Colonic mucosa (tissue), 4 donors: ENCODE measurements at regions not wholly inside any gene's neighbourhood (a gene's known extent, or its start where the extent isn't known, plus 50 kb on each side); places are given as distances from the start of the nearest gene placed in this dataset.

Experiments used
- DNase-seq: peaks from one replicate; pipeline ENCODE4 v3.0.0-alpha.2; 2020
- H3K27ac ChIP-seq: fragments of 200-600 bp; one replicate; pipeline ENCODE4 v1.8.0; 2021
- H3K27me3 ChIP-seq: fragments of 200-600 bp; one replicate; pipeline ENCODE4 v1.8.0; 2021
- H3K36me3 ChIP-seq: fragments of 200-600 bp; one replicate; pipeline ENCODE4 v1.8.0; 2021
- H3K4me1 ChIP-seq: fragments of 200-600 bp; one replicate; pipeline ENCODE4 v1.8.0; 2021; ENCODE audit warnings: mild to moderate bottlenecking
- H3K4me3 ChIP-seq: fragments of 200-600 bp; one replicate; pipeline ENCODE4 v1.8.0; 2021
- H3K9ac ChIP-seq, 2 donors: one replicate each; pipeline ENCODE4 v1.7.0; 2013; ENCODE audit warnings: control low read depth in 2 of 2, low read depth in 2 of 2, low read length in 2 of 2
- H3K9me3 ChIP-seq: fragments of 200-600 bp; one replicate; pipeline ENCODE4 v1.8.0; 2021
- intact Hi-C: fragments of 100-400 bp; cut with DNase I; formaldehyde crosslinking; loops from one replicate; pipeline ENCODE4 v1.14.1; 2022
- TF ChIP-seq, protein P1 (sequence below): fragments of 200-600 bp; IDR thresholded peaks from one replicate; pipeline ENCODE4 v1.8.0; 2022; ENCODE audit warnings: antibody characterized with exemption, mild to moderate bottlenecking
- donor health status: healthy.
- donor health status: DM: no; HTN: no; CAD: no.
- donor health status: DM: no; HTN: no; CAD: no.

DNA sequence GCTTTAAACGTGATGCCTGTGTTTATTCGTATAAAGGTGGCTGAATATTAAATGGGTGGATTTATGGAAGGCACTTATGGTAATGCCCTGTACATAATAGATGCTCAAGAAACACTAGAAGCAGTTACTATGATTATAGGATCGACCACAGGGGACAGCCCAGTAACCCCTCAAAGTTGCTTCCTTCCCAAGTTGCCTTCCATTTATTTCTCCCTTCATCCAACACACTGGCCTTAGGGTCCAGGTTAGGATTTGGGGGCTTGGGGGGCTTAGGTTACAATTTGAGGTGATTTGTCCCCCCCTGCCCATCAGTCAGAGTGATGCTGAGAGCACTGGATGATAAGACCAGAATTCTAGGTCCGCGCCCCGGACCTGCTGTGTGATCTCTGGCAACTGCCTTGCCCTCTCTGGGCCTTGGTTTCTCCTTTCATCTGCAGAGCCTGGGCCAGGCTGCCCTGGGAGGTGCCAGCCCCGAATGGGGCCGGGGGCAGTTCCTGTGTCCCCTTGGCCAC, 101.5 kb downstream of the CEBPB start:
- Histone ChIP-seq H3K36me3 (no peaks in the 10 kb centered on the region), H3K27me3 (no peaks in the 10 kb centered on the region), H3K4me3 (no peak overlapping the region), H3K9me3 (no peaks in the 10 kb centered on the region), H3K9ac (peak overlapping the region in 1 of 2 donors; percentile 6), H3K27ac (peak overlapping the region; percentile 57), H3K4me1 (peaks cover 5% of the 10 kb centered on the region)
- TF ChIP-seq, protein P1, sequence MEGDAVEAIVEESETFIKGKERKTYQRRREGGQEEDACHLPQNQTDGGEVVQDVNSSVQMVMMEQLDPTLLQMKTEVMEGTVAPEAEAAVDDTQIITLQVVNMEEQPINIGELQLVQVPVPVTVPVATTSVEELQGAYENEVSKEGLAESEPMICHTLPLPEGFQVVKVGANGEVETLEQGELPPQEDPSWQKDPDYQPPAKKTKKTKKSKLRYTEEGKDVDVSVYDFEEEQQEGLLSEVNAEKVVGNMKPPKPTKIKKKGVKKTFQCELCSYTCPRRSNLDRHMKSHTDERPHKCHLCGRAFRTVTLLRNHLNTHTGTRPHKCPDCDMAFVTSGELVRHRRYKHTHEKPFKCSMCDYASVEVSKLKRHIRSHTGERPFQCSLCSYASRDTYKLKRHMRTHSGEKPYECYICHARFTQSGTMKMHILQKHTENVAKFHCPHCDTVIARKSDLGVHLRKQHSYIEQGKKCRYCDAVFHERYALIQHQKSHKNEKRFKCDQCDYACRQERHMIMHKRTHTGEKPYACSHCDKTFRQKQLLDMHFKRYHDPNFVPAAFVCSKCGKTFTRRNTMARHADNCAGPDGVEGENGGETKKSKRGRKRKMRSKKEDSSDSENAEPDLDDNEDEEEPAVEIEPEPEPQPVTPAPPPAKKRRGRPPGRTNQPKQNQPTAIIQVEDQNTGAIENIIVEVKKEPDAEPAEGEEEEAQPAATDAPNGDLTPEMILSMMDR = no peak
- intact Hi-C loops = no loop called here
- no peak for DNase-seq

DNA sequence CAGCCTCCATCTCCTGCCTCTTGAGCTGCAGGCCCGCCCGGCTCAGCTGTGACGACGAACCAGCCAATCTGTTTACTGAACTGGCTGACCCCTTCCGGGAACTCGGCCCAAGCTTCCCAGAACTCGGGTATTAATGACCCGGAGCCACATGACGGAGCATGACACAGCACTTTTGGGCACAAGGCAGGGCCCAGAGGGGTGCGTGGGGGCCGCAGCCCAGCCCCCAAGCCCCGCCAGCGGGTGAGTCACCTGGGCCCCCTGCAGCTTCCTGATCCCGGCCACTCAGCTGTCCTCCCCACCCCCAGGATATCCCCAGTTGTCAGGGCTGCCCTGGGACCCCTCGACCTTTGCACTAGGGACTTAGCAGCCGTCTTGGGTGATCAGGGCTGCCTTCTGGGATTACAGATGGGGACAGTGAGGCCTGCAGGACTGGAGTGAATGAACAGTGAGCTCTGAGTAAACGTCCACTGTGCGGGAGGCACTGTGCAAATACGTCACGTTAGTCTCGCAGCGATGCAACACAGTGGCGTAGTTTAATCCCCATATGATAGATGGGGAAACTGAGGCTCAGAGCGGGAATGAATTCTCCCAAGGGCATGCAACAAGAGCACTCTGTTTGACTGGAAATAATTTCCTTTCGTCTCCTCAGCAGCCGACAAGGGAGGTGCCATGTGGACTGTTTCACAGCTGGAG, 102.1 kb downstream of the CEBPB start:
- no peaks in the 10 kb centered on the region for H3K27me3 ChIP-seq
- TF ChIP-seq, protein P1 = no peak
- H3K4me1 ChIP-seq = peaks cover 5% of the 10 kb centered on the region
- H3K9ac ChIP-seq = peak overlapping the region in 1 of 2 donors; percentile 6
- no peaks in the 10 kb centered on the region for H3K9me3 ChIP-seq
- DNase-seq = peak; percentile 87
- intact Hi-C loops = no loop called here
- peak overlapping the region; percentile 57 for H3K27ac ChIP-seq
- H3K36me3 ChIP-seq = no peaks in the 10 kb centered on the region
- H3K4me3 ChIP-seq = no peak overlapping the region

DNA sequence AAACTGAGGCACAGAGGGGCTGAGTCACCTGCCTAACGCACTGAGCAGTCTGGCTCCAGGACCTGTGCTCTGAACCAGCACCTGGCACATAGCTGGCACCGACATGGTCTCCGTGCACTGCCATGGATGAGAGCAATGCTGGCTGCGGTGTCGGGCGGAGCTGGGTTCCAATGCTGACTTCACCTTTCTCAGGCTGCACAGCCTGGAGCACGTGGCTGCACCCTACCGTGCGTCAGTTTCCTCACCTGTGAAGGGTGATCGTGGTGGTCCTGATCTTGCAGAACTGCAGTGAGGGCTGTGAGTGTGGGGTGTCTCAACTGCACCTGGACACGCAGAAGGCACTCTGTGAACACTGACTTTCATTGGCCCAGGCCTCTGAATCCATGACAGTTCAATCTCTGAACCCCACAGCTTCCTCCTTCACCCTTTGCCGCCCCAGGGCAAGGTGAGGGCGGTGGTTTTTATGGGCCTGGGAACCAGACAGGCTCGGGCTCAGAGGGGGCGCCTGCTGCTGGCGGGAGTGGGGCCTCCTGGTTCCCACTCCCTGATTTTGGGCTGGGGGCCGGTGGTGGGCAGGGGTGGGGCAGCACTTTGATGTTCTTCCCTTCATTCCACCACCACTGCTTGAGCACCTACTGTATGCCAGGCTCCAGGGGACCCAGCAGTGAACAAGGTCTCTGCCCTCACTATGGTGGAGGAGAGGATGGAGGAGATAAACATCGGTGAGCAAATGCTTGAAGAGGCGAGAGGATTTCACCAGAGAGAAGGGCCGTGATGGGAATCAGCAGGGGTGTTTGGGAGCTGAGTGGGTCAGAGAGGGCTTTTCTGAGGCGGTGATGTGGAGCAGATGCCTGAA, 102.9 kb downstream of the CEBPB start:
- H3K27ac ChIP-seq = peak overlapping the region; percentile 3
- intact Hi-C loops = no loop called here
- H3K27me3 ChIP-seq = no peaks in the 10 kb centered on the region
- H3K9me3 ChIP-seq = no peaks in the 10 kb centered on the region
- H3K4me3 ChIP-seq = no peak overlapping the region
- peaks cover 5% of the 10 kb centered on the region for H3K4me1 ChIP-seq
- DNase-seq = no peak
- no peak overlapping the region for H3K9ac ChIP-seq
- TF ChIP-seq, protein P1 = no peak
- no peaks in the 10 kb centered on the region for H3K36me3 ChIP-seq

DNA sequence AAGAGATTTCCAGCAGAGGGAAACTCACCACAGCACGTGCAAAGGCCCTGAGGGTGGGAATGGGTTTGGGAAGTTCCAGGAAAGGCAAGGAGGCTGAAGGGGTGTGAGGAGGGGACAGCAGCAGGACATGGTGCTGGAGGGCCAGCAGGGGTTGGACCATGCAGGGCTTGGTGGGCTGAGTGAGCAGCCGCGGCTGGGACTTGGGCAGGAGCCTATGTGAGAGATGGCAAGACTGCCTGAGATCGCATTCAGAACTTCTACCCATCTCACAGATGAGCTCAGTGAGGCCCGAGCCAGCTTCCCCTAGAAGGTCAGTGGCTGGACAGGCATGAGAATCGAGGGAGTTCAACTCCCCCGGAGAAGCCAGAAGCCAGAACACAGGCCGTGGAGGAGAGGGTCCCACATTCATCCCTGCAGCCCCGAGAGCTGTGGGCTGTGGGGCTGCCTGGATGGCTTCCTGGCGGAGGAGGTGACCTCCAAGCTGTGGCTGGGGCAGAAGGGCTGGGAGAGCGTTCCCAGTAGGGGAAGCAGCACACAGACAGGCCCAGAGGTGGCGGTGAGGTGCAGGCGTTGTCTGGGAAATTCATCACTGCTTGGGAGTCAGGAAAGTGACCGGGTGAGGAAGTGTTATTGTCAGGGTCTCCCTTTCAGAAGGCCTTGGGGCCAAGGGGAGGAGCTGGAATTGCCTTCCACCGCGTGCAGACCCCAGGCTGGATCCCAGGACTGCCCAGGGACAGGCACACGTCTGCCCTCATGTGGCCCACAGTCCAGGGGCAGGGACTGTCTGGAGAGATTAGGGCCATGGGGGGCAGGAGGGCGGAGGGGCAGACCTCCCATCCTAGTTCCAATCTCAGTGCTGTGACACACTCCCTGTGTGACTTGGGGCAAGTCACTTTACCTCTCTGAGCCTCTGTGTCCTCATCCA, 103.8 kb downstream of the CEBPB start:
- TF ChIP-seq, protein P1 = no peak
- peak overlapping the region; percentile 22 for H3K27ac ChIP-seq
- H3K9me3 ChIP-seq = no peaks in the 10 kb centered on the region
- DNase-seq = no peak
- no peak overlapping the region for H3K9ac ChIP-seq
- intact Hi-C loops = no loop called here
- no peaks in the 10 kb centered on the region for H3K36me3 ChIP-seq
- no peaks in the 10 kb centered on the region for H3K27me3 ChIP-seq
- no peak overlapping the region for H3K4me3 ChIP-seq
- H3K4me1 ChIP-seq = peaks cover 5% of the 10 kb centered on the region

DNA sequence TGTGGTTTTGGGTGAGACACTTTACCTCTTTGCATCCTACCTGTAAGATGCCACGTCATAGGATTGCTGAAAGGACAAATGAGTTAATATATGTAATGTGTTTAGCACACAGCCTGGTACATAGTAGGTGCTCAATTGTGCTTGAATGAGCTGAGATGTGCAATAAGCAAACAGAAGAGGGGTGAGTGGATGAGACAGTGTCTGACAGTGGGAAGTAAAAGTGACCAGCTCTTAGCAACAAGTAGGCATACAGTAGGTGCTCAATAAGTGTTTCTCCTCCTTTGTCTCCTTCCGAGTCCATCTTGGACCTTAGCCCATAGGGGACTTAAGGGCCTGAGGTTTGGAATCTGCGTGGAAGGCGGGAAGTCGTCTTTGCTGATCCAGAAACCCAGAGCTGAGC, 104.7 kb downstream of the CEBPB start:
- Histone ChIP-seq H3K9ac (no peak overlapping the region), H3K4me1 (peaks cover 5% of the 10 kb centered on the region), H3K4me3 (no peak overlapping the region), H3K27ac (no peak overlapping the region), H3K9me3 (no peaks in the 10 kb centered on the region), H3K36me3 (no peaks in the 10 kb centered on the region), H3K27me3 (no peaks in the 10 kb centered on the region)
- no peak for DNase-seq
- TF ChIP-seq, protein P1 = no peak
- intact Hi-C loops = no loop called here
